ENCODE measurements at regions not wholly inside any gene's neighbourhood (a gene's known extent, or its start where the extent isn't known, plus 50 kb on each side); places are given as distances from the start of the nearest gene placed in this dataset.

DNA sequence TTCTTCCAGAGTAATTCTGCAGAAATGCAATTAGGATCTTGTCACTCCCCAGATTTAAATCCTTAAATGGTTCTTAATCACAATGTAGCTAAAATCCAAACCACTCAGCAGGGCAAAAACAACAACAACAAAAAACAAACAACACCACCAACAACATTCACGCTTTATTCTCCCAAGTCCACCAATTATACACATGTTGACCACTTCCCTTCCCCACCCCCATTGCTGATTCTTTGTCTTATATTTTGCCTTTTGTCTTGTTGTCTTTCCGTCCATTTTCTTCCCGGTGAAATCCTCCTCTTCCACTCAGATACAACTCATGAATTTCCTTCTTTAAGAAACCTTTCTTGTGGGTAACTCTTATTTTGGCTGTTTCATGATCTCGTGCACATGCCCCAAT is 902.8 kb downstream of the EPHA4 start:
- TF ChIP-seq CTCF (IDR thresholded peaks at IDR 0.05) = no peak
- TF ChIP-seq POLR2A (IDR thresholded peaks at IDR 0.05) = no peak
- no peak for TF ChIP-seq EP300 (IDR thresholded peaks at IDR 0.05)
